HL-60 (cell line): ENCODE measurements at regions not wholly inside any gene's neighbourhood (a gene's known extent, or its start where the extent isn't known, plus 50 kb on each side); places are given as distances from the start of the nearest gene placed in this dataset.

Experiments
- DNase-seq, 2 experiments: peaks; one replicate each; pipeline ENCODE4 v3.0.0-alpha.2; 2010 to 2020; ENCODE audit warnings: low read depth in 1 of 2, low spot score in 1 of 2
- H3K27ac ChIP-seq: fragments of 250-450 bp; sonication (Bioruptor Pico); replicated peaks from 2 replicates; pipeline ENCODE4 v1.5.1; 2020; ENCODE audit warnings: mild to moderate bottlenecking, moderate library complexity
- H3K27me3 ChIP-seq: fragments of 250-450 bp; sonication (Bioruptor Pico); 2 replicates; pipeline ENCODE4 v1.5.1; 2021; ENCODE audit warnings: mild to moderate bottlenecking, moderate library complexity; ENCODE audit not compliant: insufficient read depth, poor library complexity, severe bottlenecking
- H3K4me3 ChIP-seq: replicated peaks from 2 replicates; pipeline ENCODE4 v1.5.1; 2011; ENCODE audit warnings: mild to moderate bottlenecking, control low read depth, low read length; ENCODE audit not compliant: insufficient read depth
- CTCF ChIP-seq: IDR thresholded peaks from one replicate; pipeline ENCODE4 v1.5.1; 2011; ENCODE audit warnings: low read length, control low read depth, inconsistent platforms; ENCODE audit not compliant: insufficient read depth
- GABPA ChIP-seq: IDR thresholded peaks from 2 replicates; pipeline ENCODE4 v1.6.1; 2012; ENCODE audit warnings: low read depth
- POLR2AphosphoS5 ChIP-seq: IDR thresholded peaks from 2 replicates; pipeline ENCODE4 v1.6.1; 2012; ENCODE audit warnings: low read depth
- SPI1 ChIP-seq: IDR thresholded peaks from 2 replicates; pipeline ENCODE4 v1.6.1; 2012; ENCODE audit warnings: low read depth, mild to moderate bottlenecking, borderline replicate concordance
- TF ChIP-seq, protein P1 (sequence below): IDR thresholded peaks from 2 replicates; pipeline ENCODE4 v1.6.1; 2012; ENCODE audit warnings: low read depth; ENCODE audit not compliant: insufficient replicate concordance

GRCh38 chr3:101151286-101151913 lies 158.2 kb upstream of the ABI3BP start:
- TF ChIP-seq GABPA (no peak), SPI1 (no peak)
- TF ChIP-seq, protein P1, sequence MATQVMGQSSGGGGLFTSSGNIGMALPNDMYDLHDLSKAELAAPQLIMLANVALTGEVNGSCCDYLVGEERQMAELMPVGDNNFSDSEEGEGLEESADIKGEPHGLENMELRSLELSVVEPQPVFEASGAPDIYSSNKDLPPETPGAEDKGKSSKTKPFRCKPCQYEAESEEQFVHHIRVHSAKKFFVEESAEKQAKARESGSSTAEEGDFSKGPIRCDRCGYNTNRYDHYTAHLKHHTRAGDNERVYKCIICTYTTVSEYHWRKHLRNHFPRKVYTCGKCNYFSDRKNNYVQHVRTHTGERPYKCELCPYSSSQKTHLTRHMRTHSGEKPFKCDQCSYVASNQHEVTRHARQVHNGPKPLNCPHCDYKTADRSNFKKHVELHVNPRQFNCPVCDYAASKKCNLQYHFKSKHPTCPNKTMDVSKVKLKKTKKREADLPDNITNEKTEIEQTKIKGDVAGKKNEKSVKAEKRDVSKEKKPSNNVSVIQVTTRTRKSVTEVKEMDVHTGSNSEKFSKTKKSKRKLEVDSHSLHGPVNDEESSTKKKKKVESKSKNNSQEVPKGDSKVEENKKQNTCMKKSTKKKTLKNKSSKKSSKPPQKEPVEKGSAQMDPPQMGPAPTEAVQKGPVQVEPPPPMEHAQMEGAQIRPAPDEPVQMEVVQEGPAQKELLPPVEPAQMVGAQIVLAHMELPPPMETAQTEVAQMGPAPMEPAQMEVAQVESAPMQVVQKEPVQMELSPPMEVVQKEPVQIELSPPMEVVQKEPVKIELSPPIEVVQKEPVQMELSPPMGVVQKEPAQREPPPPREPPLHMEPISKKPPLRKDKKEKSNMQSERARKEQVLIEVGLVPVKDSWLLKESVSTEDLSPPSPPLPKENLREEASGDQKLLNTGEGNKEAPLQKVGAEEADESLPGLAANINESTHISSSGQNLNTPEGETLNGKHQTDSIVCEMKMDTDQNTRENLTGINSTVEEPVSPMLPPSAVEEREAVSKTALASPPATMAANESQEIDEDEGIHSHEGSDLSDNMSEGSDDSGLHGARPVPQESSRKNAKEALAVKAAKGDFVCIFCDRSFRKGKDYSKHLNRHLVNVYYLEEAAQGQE = no peak
- no peak for DNase-seq

DNA sequence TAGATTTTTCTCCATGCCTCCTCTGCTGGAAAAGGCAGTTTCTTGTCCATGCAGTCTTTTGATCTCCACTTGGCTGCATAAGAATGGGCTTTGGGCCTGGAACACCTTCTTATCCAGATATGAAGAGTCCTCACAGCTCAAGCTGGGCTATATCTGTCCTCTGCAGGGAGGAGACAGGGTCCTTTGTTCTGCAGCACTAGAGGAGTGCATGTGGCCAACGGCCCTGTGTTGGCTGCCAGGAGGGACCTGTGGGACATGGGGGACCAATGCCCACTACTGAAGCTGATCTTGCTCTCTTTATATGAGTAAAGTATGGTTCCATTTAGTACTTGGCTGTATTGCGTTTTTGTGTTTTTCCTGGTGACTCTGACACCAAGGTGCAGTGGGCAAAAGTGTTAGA lies 157.3 kb upstream of the ABI3BP start:
- Histone ChIP-seq H3K27me3 (no peaks in the 10 kb centered on the region), H3K27ac (no peak overlapping the region), H3K4me3 (no peak overlapping the region)
- TF ChIP-seq GABPA (no peak), SPI1 (no peak), CTCF (no peak), POLR2AphosphoS5 (no peak)
- TF ChIP-seq, protein P1 = no peak
- DNase-seq = no peak

More at GRCh38 chr3:101151286-101151913, 158.2 kb upstream of the ABI3BP start:
- no peak overlapping the region for H3K4me3 ChIP-seq
- no peaks in the 10 kb centered on the region for H3K27me3 ChIP-seq
- no peak overlapping the region for H3K27ac ChIP-seq

DNA sequence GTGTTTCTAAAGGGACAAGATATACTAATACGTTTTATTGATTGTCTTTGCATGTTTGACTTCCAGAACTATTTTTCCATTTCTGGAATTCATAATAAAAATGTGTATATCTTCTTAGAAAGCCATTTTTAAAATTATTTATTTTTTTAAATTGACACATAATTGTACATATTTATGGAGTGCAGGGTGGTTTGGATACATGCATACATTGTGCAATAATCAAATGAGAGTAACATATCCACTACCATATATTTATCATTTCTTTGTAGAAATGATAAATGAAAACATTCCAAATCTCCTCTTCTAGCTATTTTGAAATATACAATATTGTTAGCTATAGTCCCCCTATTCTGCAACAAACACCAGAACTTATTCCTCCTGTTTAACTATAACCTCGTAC lies 156.5 kb upstream of the ABI3BP start:
- TF ChIP-seq GABPA = no peak
- TF ChIP-seq CTCF = no peak
- no peak overlapping the region for H3K4me3 ChIP-seq
- H3K27ac ChIP-seq = no peak overlapping the region
- H3K27me3 ChIP-seq = no peaks in the 10 kb centered on the region
- DNase-seq = no peak

DNA sequence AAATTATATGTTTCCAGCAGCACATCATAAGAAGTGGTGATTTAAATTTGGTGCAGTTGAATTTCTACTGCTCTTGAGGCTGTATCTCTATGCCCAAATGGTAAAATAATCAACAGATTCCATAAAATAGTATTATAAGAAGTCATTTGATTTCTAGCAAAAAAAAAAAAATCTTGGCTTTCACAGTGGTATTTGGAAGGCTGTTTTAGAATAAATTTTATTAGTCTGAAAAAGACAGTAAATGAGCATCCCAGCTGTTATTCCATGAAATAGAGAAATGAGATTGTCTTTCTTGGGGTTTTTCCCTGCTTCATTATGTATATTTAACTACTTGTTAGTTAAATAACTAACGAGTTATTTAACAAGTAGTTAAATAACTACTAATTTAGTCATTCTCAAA lies 156.0 kb upstream of the ABI3BP start:
- no peak for DNase-seq
- Histone ChIP-seq H3K27ac (no peak overlapping the region), H3K27me3 (no peaks in the 10 kb centered on the region), H3K4me3 (no peak overlapping the region)
- TF ChIP-seq SPI1 (no peak), POLR2AphosphoS5 (no peak), GABPA (no peak), CTCF (no peak)
- TF ChIP-seq, protein P1 = no peak
